H1 (cell line): ENCODE measurements at regions not wholly inside any gene's neighbourhood (a gene's known extent, or its start where the extent isn't known, plus 50 kb on each side); places are given as distances from the start of the nearest gene placed in this dataset.

ENCODE experiments used
- CTCF ChIA-PET: fragments of 300-600 bp; sonication (Branson Sonifier 250); formaldehyde crosslinking; loops from one replicate; lab custom pipeline; 2021; ENCODE audit not compliant: partially characterized antibody; lab: Charles Lee
- POLR2A ChIA-PET: fragments of 300-600 bp; sonication (Branson Sonifier 250); formaldehyde crosslinking; loops from one replicate; lab custom pipeline; 2021; ENCODE audit warnings: inconsistent platforms; ENCODE audit not compliant: partially characterized antibody; lab: Charles Lee
- DNase-seq, 2 experiments: peaks; one replicate each; pipeline versions ENCODE4 v3.0.0 to v3.0.0-alpha.2; 2010 to 2022; ENCODE audit warnings: low spot score in 2 of 2, low read depth in 1 of 2, mixed read lengths in 1 of 2
- FAIRE-seq: peaks from 2 replicates; lab custom pipeline; 2011; peaks lifted over from hg19 to GRCh38; lab: Jason Lieb, UNC
- H2AFZ ChIP-seq: 2 replicates; pipeline ENCODE4 v1.8.1; 2012; ENCODE audit warnings: low read length, inconsistent platforms
- H2AK5ac ChIP-seq: 2 replicates; pipeline ENCODE4 v1.6.1; 2013; ENCODE audit warnings: low read depth, low read length
- H2BK120ac ChIP-seq: replicated peaks from 2 replicates; pipeline ENCODE3; 2013; ENCODE audit warnings: low read depth, low read length, inconsistent platforms
- H2BK12ac ChIP-seq: 2 replicates; pipeline ENCODE4 v1.6.1; 2013; ENCODE audit warnings: low read depth, low read length
- H2BK15ac ChIP-seq: 2 replicates; pipeline ENCODE4 v1.6.1; 2013; ENCODE audit warnings: low read length
- H2BK20ac ChIP-seq: 2 replicates; pipeline ENCODE4 v1.6.1; 2013; ENCODE audit warnings: low read length
- H2BK5ac ChIP-seq: 2 replicates; pipeline ENCODE4 v1.6.1; 2013; ENCODE audit warnings: low read depth, low read length
- H3K14ac ChIP-seq: 2 replicates; pipeline ENCODE4 v1.6.1; 2013; ENCODE audit warnings: inconsistent platforms; ENCODE audit not compliant: insufficient read length
- H3K18ac ChIP-seq: 2 replicates; pipeline ENCODE4 v1.6.1; 2013; ENCODE audit warnings: low read length; ENCODE audit errors: extremely low read depth
- H3K23ac ChIP-seq: 2 replicates; pipeline ENCODE4 v1.6.1; 2013; ENCODE audit warnings: inconsistent platforms; ENCODE audit not compliant: insufficient read length
- H3K23me2 ChIP-seq: 2 replicates; pipeline ENCODE4 v1.6.1; 2013; ENCODE audit warnings: low read depth, low read length
- H3K27ac ChIP-seq: 2 replicates; pipeline ENCODE4 v1.6.1; 2011; ENCODE audit warnings: low read depth, low read length, inconsistent platforms
- H3K27me3 ChIP-seq, 4 experiments: replicated peaks in 1 of 4; 1 replicate in 1 of 4; 2 replicates in 3 of 4; pipeline versions ENCODE4 v1.6.1 to v1.8.1; 2011 to 2013; ENCODE audit warnings: low read length in 3 of 4, mild to moderate bottlenecking in 3 of 4, inconsistent platforms in 2 of 4, mixed read lengths in 2 of 4, moderate library complexity in 1 of 4; ENCODE audit not compliant: control insufficient read depth in 3 of 4, insufficient read depth in 3 of 4; ENCODE audit errors: extremely low read depth in 1 of 4
- H3K36me3 ChIP-seq, 4 experiments: 2 replicates each; pipeline versions ENCODE4 v1.6.1 to v1.8.1; 2011 to 2013; ENCODE audit warnings: mild to moderate bottlenecking in 4 of 4, low read length in 3 of 4, moderate library complexity in 2 of 4, control low read depth in 1 of 4, inconsistent platforms in 1 of 4; ENCODE audit not compliant: insufficient read depth in 4 of 4, control insufficient read depth in 2 of 4
- H3K4ac ChIP-seq: replicated peaks from 2 replicates; pipeline ENCODE3; 2013; ENCODE audit warnings: low read length, low read depth, mixed read lengths, inconsistent platforms; ENCODE audit not compliant: insufficient read length
- H3K4me1 ChIP-seq, 4 experiments: replicated peaks in 1 of 4; 1 replicate in 1 of 4; 2 replicates in 3 of 4; pipeline versions ENCODE4 v1.6.1 to v1.8.1; 2011 to 2013; ENCODE audit warnings: low read length in 3 of 4, inconsistent platforms in 2 of 4, mixed read lengths in 1 of 4; ENCODE audit not compliant: insufficient read depth in 4 of 4, control insufficient read depth in 3 of 4
- H3K4me2 ChIP-seq, 2 experiments: 2 replicates each; pipeline versions ENCODE4 v1.6.1 to v1.8.1; 2011 to 2013; ENCODE audit warnings: low read depth in 2 of 2, low read length in 2 of 2, control low read depth in 1 of 2, inconsistent platforms in 1 of 2, mild to moderate bottlenecking in 1 of 2; ENCODE audit not compliant: insufficient read depth in 1 of 2
- H3K4me3 ChIP-seq, 4 experiments: fragments of 200-600, 300-600 bp in 1 of 4; sonication (generic), shearing (Covaris generic), sonication (Bioruptor Twin) in 1 of 4; 2 replicates each; pipeline versions ENCODE4 v1.5.1 to v1.8.1; 2011 to 2016; ENCODE audit warnings: low read length in 4 of 4, low read depth in 3 of 4, control low read depth in 2 of 4, inconsistent platforms in 2 of 4, mild to moderate bottlenecking in 2 of 4, mixed read lengths in 1 of 4, moderate library complexity in 1 of 4; ENCODE audit not compliant: insufficient read depth in 2 of 4; ENCODE audit errors: extremely low read depth in 1 of 4
- H3K56ac ChIP-seq: replicated peaks from 2 replicates; pipeline ENCODE3; 2013; ENCODE audit warnings: low read depth, mild to moderate bottlenecking, mixed read lengths, low read length, inconsistent platforms; ENCODE audit not compliant: insufficient read length
- H3K79me1 ChIP-seq: 2 replicates; pipeline ENCODE4 v1.6.1; 2013; ENCODE audit warnings: low read depth, low read length, control low read depth
- H3K79me2 ChIP-seq, 2 experiments: 2 replicates each; pipeline versions ENCODE4 v1.6.1 to v1.8.1; 2012 to 2013; ENCODE audit warnings: low read length in 2 of 2, mild to moderate bottlenecking in 2 of 2, inconsistent platforms in 1 of 2; ENCODE audit not compliant: insufficient read depth in 2 of 2, control insufficient read depth in 1 of 2
- H3K9ac ChIP-seq, 4 experiments: replicated peaks in 1 of 4; 1 replicate in 1 of 4; 2 replicates in 3 of 4; pipeline versions ENCODE4 v1.6.1 to v1.8.1; 2011 to 2013; ENCODE audit warnings: low read depth in 3 of 4, low read length in 3 of 4, control low read depth in 2 of 4, mild to moderate bottlenecking in 2 of 4, moderate library complexity in 2 of 4, inconsistent platforms in 1 of 4; ENCODE audit errors: extremely low read depth in 1 of 4
- H3K9me3 ChIP-seq, 2 experiments: 2 replicates each; pipeline versions ENCODE4 v1.6.1 to v1.8.1; 2012 to 2013; ENCODE audit warnings: mild to moderate bottlenecking in 2 of 2, moderate library complexity in 2 of 2, control low read depth in 1 of 2, inconsistent platforms in 1 of 2, low read depth in 1 of 2, low read length in 1 of 2, mixed read lengths in 1 of 2; ENCODE audit not compliant: insufficient read depth in 2 of 2
- H4K20me1 ChIP-seq, 2 experiments: replicated peaks in 1 of 2; 2 replicates each; pipeline versions ENCODE3 to v1.8.1; 2011 to 2013; ENCODE audit warnings: inconsistent platforms in 2 of 2, low read length in 2 of 2, mild to moderate bottlenecking in 1 of 2; ENCODE audit not compliant: insufficient read depth in 2 of 2, control insufficient read depth in 1 of 2
- H4K5ac ChIP-seq: 2 replicates; pipeline ENCODE4 v1.6.1; 2013; ENCODE audit warnings: low read length, low read depth, mixed read lengths, inconsistent platforms; ENCODE audit not compliant: insufficient read length
- H4K8ac ChIP-seq: 2 replicates; pipeline ENCODE4 v1.8.0; 2013; ENCODE audit warnings: mild to moderate bottlenecking, moderate library complexity, low read length, inconsistent platforms; ENCODE audit not compliant: insufficient read depth; ENCODE audit errors: extremely low read depth
- H4K91ac ChIP-seq: replicated peaks from 2 replicates; pipeline ENCODE3; 2013; ENCODE audit warnings: low read length, mixed read lengths, inconsistent platforms; ENCODE audit not compliant: insufficient read length
- BACH1 ChIP-seq: IDR thresholded peaks from 2 replicates; pipeline ENCODE4 v1.6.1; 2012; ENCODE audit warnings: low read length, improper control_type of control experiment
- CHD2 ChIP-seq: IDR thresholded peaks from 2 replicates; pipeline ENCODE4 v1.6.1; 2012; ENCODE audit warnings: low read length, improper control_type of control experiment
- CTCF ChIP-seq, 3 experiments: IDR thresholded peaks; 1 replicate in 2 of 3; 2 replicates in 1 of 3; pipeline versions ENCODE4 v1.5.1 to v1.6.1; 2011; ENCODE audit warnings: low read length in 3 of 3, mild to moderate bottlenecking in 3 of 3, inconsistent platforms in 2 of 3, low read depth in 1 of 3, moderate library complexity in 1 of 3; ENCODE audit not compliant: insufficient read depth in 1 of 3; ENCODE audit errors: control extremely low read depth in 1 of 3
- EGR1 ChIP-seq: IDR thresholded peaks from 2 replicates; pipeline ENCODE4 v1.6.1; 2011; ENCODE audit warnings: low read depth, low read length, borderline replicate concordance
- KDM4A ChIP-seq: IDR thresholded peaks from one replicate; pipeline ENCODE4 v1.7.1; 2012; ENCODE audit warnings: low read depth, mild to moderate bottlenecking, moderate library complexity, low read length, inconsistent platforms; ENCODE audit not compliant: severe bottlenecking
- POU5F1 ChIP-seq: IDR thresholded peaks from 2 replicates; pipeline ENCODE4 v1.6.1; 2011; ENCODE audit warnings: low read depth, mild to moderate bottlenecking, low read length, moderate library complexity
- RXRA ChIP-seq: IDR thresholded peaks from 2 replicates; pipeline ENCODE4 v1.6.1; 2011; ENCODE audit warnings: low read depth, mild to moderate bottlenecking, low read length, moderate library complexity; ENCODE audit not compliant: insufficient read depth
- SRF ChIP-seq: IDR thresholded peaks from 2 replicates; pipeline ENCODE4 v1.6.1; 2011; ENCODE audit warnings: mild to moderate bottlenecking, low read depth, low read length, moderate library complexity
- TAF1 ChIP-seq: IDR thresholded peaks from 2 replicates; pipeline ENCODE4 v1.6.1; 2011; ENCODE audit warnings: mild to moderate bottlenecking, low read depth, low read length
- TAF7 ChIP-seq: optimal IDR thresholded peaks from 2 replicates; pipeline ENCODE3; 2011; ENCODE audit warnings: low read depth, mild to moderate bottlenecking, inconsistent platforms, low read length, moderate library complexity, borderline replicate concordance
- YY1 ChIP-seq: IDR thresholded peaks from 2 replicates; pipeline ENCODE4 v1.6.1; 2011; ENCODE audit warnings: low read depth, mild to moderate bottlenecking, low read length
- WGBS, 2 experiments: shearing (Covaris generic) in 1 of 2; methylation state at CpG; one replicate each; pipeline versions ENCODE4 v1.1.6 to v1.1.7; 2013 to 2015; ENCODE audit warnings: low lambda C conversion rate in 2 of 2, mixed read lengths in 2 of 2, inconsistent platforms in 1 of 2, low coverage in 1 of 2, missing lambda C conversion rate in 1 of 2; ENCODE audit not compliant: insufficient replicate concordance in 2 of 2, insufficient coverage in 1 of 2, insufficient read length in 1 of 2; ENCODE audit errors: extremely low coverage in 1 of 2, missing lambda C conversion rate in 1 of 2; 5-methylcytosine and 5-hydroxymethylcytosine counted together
- TF ChIP-seq, protein P1 (sequence below): IDR thresholded peaks from 2 replicates; pipeline ENCODE4 v1.6.1; 2012; ENCODE audit warnings: inconsistent platforms

DNA sequence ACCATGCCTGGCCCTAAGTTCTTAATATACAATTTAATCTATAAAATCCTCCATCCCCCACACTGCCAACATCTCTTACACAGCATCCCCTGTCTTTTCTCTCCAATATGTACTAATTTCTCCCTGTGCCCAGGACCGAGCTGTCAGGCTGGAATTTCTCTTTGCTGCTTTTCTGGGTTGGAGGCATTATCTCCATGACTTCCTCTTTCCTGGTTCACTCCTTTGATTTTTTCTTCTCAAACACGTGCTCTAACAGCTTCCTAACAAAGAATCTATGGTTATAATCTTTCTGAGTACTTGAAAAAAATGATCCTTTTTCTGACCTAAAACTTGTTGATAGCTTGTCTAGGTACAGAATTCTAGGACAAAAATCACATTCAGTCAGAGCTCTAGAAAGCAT, 112.8 kb downstream of the C1D start:
- CTCF ChIA-PET, result interaction anchor here (1.1 kb wide), 1 partner anchor 17 kb away, joined by 3 read pairs; no protein-coding TSS in a partner anchor
- Histone ChIP-seq H2AFZ (no peak overlapping the region), H3K9ac (no peak overlapping the region)
- TF ChIP-seq SRF (no peak), CHD2 (no peak), CTCF (IDR thresholded peaks at IDR 0.05; ENCODE audit: control extremely low read depth in 1 of 3, insufficient read depth in 1 of 3, low read depth in 1 of 3, low read length in 3 of 3) (no peak), BACH1 (no peak), TAF1 (no peak), TAF7 (no peak), KDM4A (no peak), RXRA (no peak), EGR1 (no peak), YY1 (no peak), POU5F1 (no peak)
- TF ChIP-seq, protein P1, sequence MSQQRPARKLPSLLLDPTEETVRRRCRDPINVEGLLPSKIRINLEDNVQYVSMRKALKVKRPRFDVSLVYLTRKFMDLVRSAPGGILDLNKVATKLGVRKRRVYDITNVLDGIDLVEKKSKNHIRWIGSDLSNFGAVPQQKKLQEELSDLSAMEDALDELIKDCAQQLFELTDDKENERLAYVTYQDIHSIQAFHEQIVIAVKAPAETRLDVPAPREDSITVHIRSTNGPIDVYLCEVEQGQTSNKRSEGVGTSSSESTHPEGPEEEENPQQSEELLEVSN, result no peak

More for the DNA sequence above, 112.8 kb downstream of the C1D start:
- H3K23ac ChIP-seq, result no peak overlapping the region
- H3K4me1 ChIP-seq, result no peaks in the 10 kb centered on the region
- no peak overlapping the region for H2BK20ac ChIP-seq
- H3K4me2 ChIP-seq, result no peak overlapping the region
- H3K4ac ChIP-seq, result no peak overlapping the region
- FAIRE-seq (no peak), DNase-seq (no peak)
- H3K79me1 ChIP-seq, result no peaks in the 10 kb centered on the region
- no peak overlapping the region for H2BK5ac ChIP-seq
- H3K4me3 ChIP-seq, result no peak overlapping the region
- H4K8ac ChIP-seq, result no peak overlapping the region
- H2BK12ac ChIP-seq, result no peak overlapping the region
- H3K18ac ChIP-seq, result no peak overlapping the region
- no peaks in the 10 kb centered on the region for H4K20me1 ChIP-seq
- H3K36me3 ChIP-seq, result no peaks in the 10 kb centered on the region
- H2BK15ac ChIP-seq, result no peak overlapping the region
- H3K14ac ChIP-seq, result no peak overlapping the region
- H3K23me2 ChIP-seq, result no peaks in the 10 kb centered on the region; the same call in 1 of the 2 replicates
- H3K9me3 ChIP-seq, result no peaks in the 10 kb centered on the region
- no peak overlapping the region for H3K56ac ChIP-seq
- POLR2A ChIA-PET, result no interaction called here
- 83% methylated on average over 2 of the region's 2 CpGs; no CpG with 5 or more reads in 1 of the 2 experiments for WGBS, 2 experiments
- H4K5ac ChIP-seq, result no peak overlapping the region
- no peak overlapping the region for H2BK120ac ChIP-seq
- no peak overlapping the region for H4K91ac ChIP-seq
- no peaks in the 10 kb centered on the region for H3K79me2 ChIP-seq
- no peak overlapping the region for H3K27ac ChIP-seq
- no peak overlapping the region for H2AK5ac ChIP-seq
- no peaks in the 10 kb centered on the region for H3K27me3 ChIP-seq
